Mesenchymal stem cell (in vitro differentiated cells and primary cell): ENCODE measurements at regions not wholly inside any gene's neighbourhood (a gene's known extent, or its start where the extent isn't known, plus 50 kb on each side); places are given as distances from the start of the nearest gene placed in this dataset.

Source experiments
- DNase-seq: peaks from one replicate; pipeline ENCODE4 v3.0.0-alpha.2; 2013
- H2AFZ ChIP-seq: one replicate; pipeline ENCODE4 v1.6.1; 2013; ENCODE audit warnings: low read depth, mild to moderate bottlenecking, control low read depth, inconsistent platforms, low read length, moderate library complexity
- H2AK5ac ChIP-seq: 2 replicates; pipeline ENCODE4 v1.6.1; 2013; ENCODE audit warnings: low read length, moderate library complexity, mild to moderate bottlenecking, inconsistent platforms; ENCODE audit not compliant: severe bottlenecking
- H2BK120ac ChIP-seq: one replicate; pipeline ENCODE4 v1.6.1; 2013; ENCODE audit warnings: low read depth, mild to moderate bottlenecking, inconsistent platforms, low read length, moderate library complexity
- H2BK12ac ChIP-seq, 2 experiments: one replicate each; pipeline ENCODE4 v1.6.1; 2013; ENCODE audit warnings: inconsistent platforms in 2 of 2, low read length in 2 of 2, mild to moderate bottlenecking in 2 of 2, moderate library complexity in 2 of 2, control low read depth in 1 of 2
- H2BK15ac ChIP-seq: one replicate; pipeline ENCODE4 v1.6.1; 2013; ENCODE audit warnings: mild to moderate bottlenecking, low read depth, inconsistent platforms; ENCODE audit not compliant: poor library complexity, severe bottlenecking
- H2BK5ac ChIP-seq: 2 replicates; pipeline ENCODE4 v1.6.1; 2013; ENCODE audit warnings: low read depth, mild to moderate bottlenecking, low read length, control low read depth, inconsistent platforms; ENCODE audit not compliant: poor library complexity, severe bottlenecking
- H3K14ac ChIP-seq, 2 experiments: one replicate each; pipeline ENCODE4 v1.6.1; 2013; ENCODE audit warnings: inconsistent platforms in 2 of 2, low read length in 2 of 2, control low read depth in 1 of 2, mild to moderate bottlenecking in 1 of 2, moderate library complexity in 1 of 2
- H3K18ac ChIP-seq, 2 experiments: one replicate each; pipeline ENCODE4 v1.6.1; 2013; ENCODE audit warnings: inconsistent platforms in 2 of 2, low read length in 2 of 2, control low read depth in 1 of 2, low read depth in 1 of 2, mild to moderate bottlenecking in 1 of 2
- H3K23ac ChIP-seq, 2 experiments: one replicate each; pipeline ENCODE4 v1.6.1; 2013; ENCODE audit warnings: inconsistent platforms in 2 of 2, low read length in 2 of 2, mild to moderate bottlenecking in 2 of 2, moderate library complexity in 2 of 2, control low read depth in 1 of 2
- H3K27ac ChIP-seq: 2 replicates; pipeline ENCODE4 v1.5.1; 2013; ENCODE audit warnings: mild to moderate bottlenecking, moderate library complexity, low read length, control low read depth, inconsistent platforms; ENCODE audit not compliant: poor library complexity, severe bottlenecking
- H3K27me3 ChIP-seq, 2 experiments: 2 replicates each; pipeline versions ENCODE4 v1.6.1 to v1.7.0; 2013; ENCODE audit warnings: low read length in 2 of 2, mild to moderate bottlenecking in 2 of 2, moderate library complexity in 2 of 2, control low read depth in 1 of 2, inconsistent platforms in 1 of 2; ENCODE audit not compliant: control insufficient read depth in 1 of 2, insufficient read depth in 1 of 2
- H3K36me3 ChIP-seq, 2 experiments: 2 replicates each; pipeline versions ENCODE4 v1.6.1 to v1.7.0; 2013; ENCODE audit warnings: low read length in 2 of 2, control low read depth in 1 of 2, inconsistent platforms in 1 of 2, low read depth in 1 of 2, mild to moderate bottlenecking in 1 of 2; ENCODE audit not compliant: insufficient read depth in 2 of 2, control insufficient read depth in 1 of 2
- H3K4ac ChIP-seq, 2 experiments: one replicate each; pipeline ENCODE4 v1.6.1; 2013; ENCODE audit warnings: inconsistent platforms in 2 of 2, low read length in 2 of 2, mild to moderate bottlenecking in 2 of 2, moderate library complexity in 2 of 2, control low read depth in 1 of 2, low read depth in 1 of 2
- H3K4me1 ChIP-seq: 2 replicates; pipeline ENCODE4 v1.6.1; 2013; ENCODE audit warnings: low read depth, low read length, control low read depth; ENCODE audit not compliant: control insufficient read depth, insufficient read depth
- H3K4me2 ChIP-seq: 2 replicates; pipeline ENCODE4 v1.6.1; 2013; ENCODE audit warnings: low read length, mild to moderate bottlenecking, inconsistent platforms; ENCODE audit not compliant: poor library complexity, severe bottlenecking
- H3K4me3 ChIP-seq, 2 experiments: 2 replicates each; pipeline versions ENCODE4 v1.5.1 to v1.7.0; 2013; ENCODE audit warnings: low read length in 2 of 2, mild to moderate bottlenecking in 2 of 2, control low read depth in 1 of 2, low read depth in 1 of 2; ENCODE audit not compliant: insufficient read depth in 1 of 2
- H3K79me1 ChIP-seq: replicated peaks from 2 replicates; pipeline ENCODE4 v1.6.1; 2013; ENCODE audit warnings: mild to moderate bottlenecking, control low read depth, low read length, inconsistent platforms; ENCODE audit not compliant: poor library complexity, severe bottlenecking
- H3K9ac ChIP-seq: 2 replicates; pipeline ENCODE4 v1.7.0; 2013; ENCODE audit warnings: mild to moderate bottlenecking, low read length, moderate library complexity
- H3K9me3 ChIP-seq: 2 replicates; pipeline ENCODE4 v1.7.0; 2013; ENCODE audit warnings: mild to moderate bottlenecking, low read length; ENCODE audit not compliant: control insufficient read depth
- H4K8ac ChIP-seq: one replicate; pipeline ENCODE4 v1.6.1; 2013; ENCODE audit warnings: inconsistent platforms, mild to moderate bottlenecking, low read length, moderate library complexity
- H4K91ac ChIP-seq: one replicate; pipeline ENCODE4 v1.6.1; 2013; ENCODE audit warnings: mild to moderate bottlenecking, low read length, inconsistent platforms
- whole genome bisulfite sequencing: methylation state at CpG from one replicate; pipeline ENCODE4 v1.1.7; 2013; ENCODE audit warnings: mixed read lengths; 5-methylcytosine and 5-hydroxymethylcytosine counted together

- Histone ChIP-seq H2AK5ac (no peak overlapping the region), H4K8ac (no peak overlapping the region), H3K9ac (no peak overlapping the region), H3K27me3 (no peaks in the 10 kb centered on the region), H3K27ac (no peak overlapping the region), H4K91ac (no peak overlapping the region), H3K4ac (no peak overlapping the region), H2BK12ac (no peak overlapping the region), H3K14ac (no peak overlapping the region), H3K23ac (no peak overlapping the region), H2AFZ (no peak overlapping the region), H3K4me2 (no peak overlapping the region), H2BK120ac (no peak overlapping the region), H3K36me3 (no peaks in the 10 kb centered on the region), H2BK15ac (no peak overlapping the region), H3K4me3 (no peak overlapping the region), H3K18ac (no peak overlapping the region), H3K4me1 (no peaks in the 10 kb centered on the region), H3K79me1 (no peaks in the 10 kb centered on the region), H2BK5ac (no peak overlapping the region), H3K9me3 (peaks cover 3% of the 10 kb centered on the region)
- 72% methylated on average over 5 of the region's 5 CpGs for WGBS
- no peak for DNase-seq
Observed at GRCh38 chr2:60096556-60096955, 456.9 kb downstream of the BCL11A start.

- no peaks in the 10 kb centered on the region for H3K36me3 ChIP-seq
- no peaks in the 10 kb centered on the region for H3K27me3 ChIP-seq
- H2AK5ac ChIP-seq = no peak overlapping the region
- no peak overlapping the region for H2BK12ac ChIP-seq
- no peak overlapping the region for H3K18ac ChIP-seq
- no peak overlapping the region for H4K8ac ChIP-seq
- H2AFZ ChIP-seq = no peak overlapping the region
- DNase-seq = no peak
- peaks cover 3% of the 10 kb centered on the region for H3K9me3 ChIP-seq
- no peaks in the 10 kb centered on the region for H3K79me1 ChIP-seq
- no peak overlapping the region for H4K91ac ChIP-seq
- no peak overlapping the region for H3K23ac ChIP-seq
- H3K27ac ChIP-seq = no peak overlapping the region
- no peak overlapping the region for H3K4me3 ChIP-seq
- no peak overlapping the region for H3K9ac ChIP-seq
- WGBS = 25% methylated on average over 2 of the region's 2 CpGs
- H2BK5ac ChIP-seq = no peak overlapping the region
- H3K4me2 ChIP-seq = no peak overlapping the region
- no peaks in the 10 kb centered on the region for H3K4me1 ChIP-seq
- no peak overlapping the region for H3K4ac ChIP-seq
- H2BK120ac ChIP-seq = no peak overlapping the region
- H3K14ac ChIP-seq = no peak overlapping the region
- no peak overlapping the region for H2BK15ac ChIP-seq
Observed at GRCh38 chr2:60095903-60096302, 457.6 kb downstream of the BCL11A start.

GRCh38 chr2:60095202-60095815, 458.1 kb downstream of the BCL11A start:
- Histone ChIP-seq H3K27ac (no peak overlapping the region), H3K27me3 (no peaks in the 10 kb centered on the region), H2BK120ac (no peak overlapping the region), H2BK15ac (no peak overlapping the region), H3K4me2 (no peak overlapping the region), H3K4me3 (no peak overlapping the region), H2AFZ (no peak overlapping the region), H3K9ac (no peak overlapping the region), H2BK5ac (no peak overlapping the region), H3K18ac (no peak overlapping the region), H3K14ac (no peak overlapping the region), H2BK12ac (no peak overlapping the region), H2AK5ac (no peak overlapping the region), H3K4me1 (no peaks in the 10 kb centered on the region), H3K36me3 (no peaks in the 10 kb centered on the region), H4K91ac (no peak overlapping the region), H3K4ac (no peak overlapping the region), H4K8ac (no peak overlapping the region), H3K23ac (no peak overlapping the region), H3K9me3 (peaks cover 2% of the 10 kb centered on the region), H3K79me1 (no peaks in the 10 kb centered on the region)
- 89% methylated on average over 2 of the region's 2 CpGs for WGBS
- DNase-seq = no peak

- no peak for DNase-seq
- Histone ChIP-seq H4K91ac (no peak overlapping the region), H3K9ac (no peak overlapping the region), H3K4ac (no peak overlapping the region), H2BK15ac (no peak overlapping the region), H2BK12ac (no peak overlapping the region), H3K4me2 (no peak overlapping the region), H2AK5ac (no peak overlapping the region), H3K27me3 (no peaks in the 10 kb centered on the region), H2BK5ac (no peak overlapping the region), H3K4me1 (no peaks in the 10 kb centered on the region), H4K8ac (no peak overlapping the region), H3K9me3 (no peaks in the 10 kb centered on the region), H3K36me3 (no peaks in the 10 kb centered on the region), H3K18ac (no peak overlapping the region), H3K79me1 (no peaks in the 10 kb centered on the region), H2AFZ (no peak overlapping the region), H2BK120ac (no peak overlapping the region), H3K27ac (no peak overlapping the region), H3K23ac (no peak overlapping the region), H3K14ac (no peak overlapping the region), H3K4me3 (no peak overlapping the region)
- 67% methylated on average over 3 of the region's 3 CpGs for WGBS
Observed at GRCh38 chr2:60094450-60094929, 459.0 kb downstream of the BCL11A start.
